GM21786 (cell line): ENCODE measurements at regions not wholly inside any gene's neighbourhood (a gene's known extent, or its start where the extent isn't known, plus 50 kb on each side); places are given as distances from the start of the nearest gene placed in this dataset.
A peak's percentile ranks its signal among the peaks of the same experiment; 100 is the strongest.
"Not testable (repeated sequence)": the region's sequence is repeated elsewhere in the genome, so short reads cannot be mapped to it uniquely, and the experiment has no call there.

Source experiments
- ATAC-seq: cut with Tn5 transposase; IDR thresholded peaks from one replicate; pipeline ENCODE4 v1.9.1; 2021; ENCODE audit not compliant: unreplicated experiment

GRCh38 chr2:39875182-39875913, 96.3 kb upstream of the THUMPD2 start:
- no peak for ATAC-seq

DNA sequence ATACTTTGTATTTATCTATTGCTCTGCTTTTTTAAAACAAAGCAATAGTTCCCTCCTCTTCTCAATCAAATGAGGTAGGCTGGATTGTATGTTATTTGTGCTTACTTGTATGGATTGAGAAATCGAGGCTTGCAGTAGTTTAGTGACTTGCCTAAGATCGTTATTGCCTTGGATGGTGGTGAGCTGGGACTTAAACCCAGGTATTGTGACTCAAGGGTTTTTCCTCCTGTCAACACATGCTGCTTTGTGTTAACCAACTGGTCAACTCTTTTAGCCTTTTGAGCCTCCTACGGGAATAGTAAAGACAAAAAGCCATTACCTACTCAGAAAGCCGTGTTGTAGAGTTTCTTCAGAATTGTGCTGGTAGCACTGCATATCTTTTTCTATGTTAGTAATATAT, 95.2 kb upstream of the THUMPD2 start:
- no peak for ATAC-seq

GRCh38 chr2:39873586-39873985, 94.5 kb upstream of the THUMPD2 start:
- no peak for ATAC-seq

DNA sequence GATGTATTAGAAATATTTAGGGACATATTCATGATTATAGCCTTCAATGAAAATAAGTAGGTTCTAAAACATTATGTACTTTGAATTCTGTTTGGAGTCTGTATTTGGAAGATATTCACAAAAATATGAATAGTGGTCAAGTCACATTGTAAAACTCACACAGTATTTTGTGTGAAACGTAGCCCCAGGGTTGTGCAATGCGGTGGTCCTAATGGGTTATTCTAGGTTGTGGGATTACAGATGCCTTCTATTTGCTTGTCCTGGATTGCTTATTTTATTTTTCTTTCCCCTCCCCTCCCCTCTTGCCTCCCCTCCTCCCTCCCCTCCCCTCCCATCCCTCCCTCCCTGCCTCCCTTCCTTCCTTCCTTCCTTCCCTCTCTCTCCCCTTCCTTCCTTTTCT, 93.7 kb upstream of the THUMPD2 start:
- no peak for ATAC-seq

DNA sequence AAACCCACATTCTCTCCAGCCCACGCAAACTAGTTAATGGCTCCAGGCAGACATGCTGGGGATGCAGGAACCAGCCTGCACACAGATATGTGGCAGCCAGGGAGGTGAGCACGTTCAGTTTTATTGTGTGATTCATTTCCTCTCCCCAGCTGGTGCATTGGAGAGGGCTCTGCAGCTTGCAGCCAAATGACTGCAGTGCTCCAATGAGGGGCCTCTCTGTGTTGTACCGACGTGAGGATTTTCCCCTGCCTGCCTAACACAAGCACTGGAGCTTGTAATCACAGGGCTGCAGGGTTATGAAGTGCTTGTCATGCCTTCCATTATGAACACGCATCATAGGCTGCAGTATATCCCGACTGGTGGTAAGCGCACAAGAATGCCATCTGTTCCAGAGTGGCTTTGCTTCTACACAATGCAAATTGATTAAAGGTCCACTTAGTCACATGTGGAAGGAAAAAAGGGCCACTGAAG, 92.3 kb upstream of the THUMPD2 start:
- ATAC-seq, result no peak

GRCh38 chr2:39870871-39871270, 91.8 kb upstream of the THUMPD2 start:
- ATAC-seq, result no peak

DNA sequence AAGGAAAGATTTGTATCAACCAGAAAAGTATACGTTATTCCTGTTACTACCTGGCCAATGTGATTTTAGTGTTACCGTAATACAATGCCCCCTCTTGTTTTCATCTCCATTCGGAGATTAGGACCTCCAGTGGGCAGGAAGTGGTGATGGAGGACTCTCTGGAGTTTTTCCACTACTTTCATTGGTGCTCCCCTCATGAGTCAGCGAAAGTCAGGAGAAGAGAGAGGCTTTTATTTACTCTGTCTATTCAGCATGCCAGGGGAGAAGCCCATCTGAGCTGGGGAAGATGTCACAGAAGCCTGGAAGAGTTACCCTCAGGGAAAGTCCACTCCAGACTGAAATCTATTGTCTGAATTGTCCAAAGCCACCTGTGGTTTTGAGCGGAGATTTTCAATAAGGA, 88.2 kb upstream of the THUMPD2 start:
- ATAC-seq, result no peak

DNA sequence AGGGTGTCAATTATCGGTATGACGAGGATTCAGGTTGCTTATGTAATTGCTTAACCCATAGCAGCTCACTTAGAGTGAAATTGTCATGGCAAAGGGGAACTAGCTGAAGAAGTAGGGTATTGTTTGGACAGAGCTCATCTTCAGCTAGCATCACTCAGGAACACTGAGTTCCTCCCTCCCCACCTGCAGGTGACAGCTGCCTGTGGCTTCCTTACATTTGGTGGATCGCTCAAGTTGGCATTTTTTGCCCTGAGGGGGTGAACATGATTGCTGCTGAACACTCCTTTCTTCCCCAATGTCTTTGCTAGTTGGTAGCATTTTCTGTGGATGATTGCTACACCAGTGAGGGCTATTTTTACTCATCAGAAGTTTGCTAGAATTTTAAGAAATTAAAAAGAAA, 86.7 kb upstream of the THUMPD2 start:
- no peak for ATAC-seq

- ATAC-seq, result not testable (repeated sequence)
Measured at GRCh38 chr2:39863672-39864071, 84.6 kb upstream of the THUMPD2 start.

- no peak for ATAC-seq
Measured at GRCh38 chr2:39860538-39860937, 81.5 kb upstream of the THUMPD2 start.

- ATAC-seq, result no peak
Measured at GRCh38 chr2:39858677-39859076, 79.6 kb upstream of the THUMPD2 start.

DNA sequence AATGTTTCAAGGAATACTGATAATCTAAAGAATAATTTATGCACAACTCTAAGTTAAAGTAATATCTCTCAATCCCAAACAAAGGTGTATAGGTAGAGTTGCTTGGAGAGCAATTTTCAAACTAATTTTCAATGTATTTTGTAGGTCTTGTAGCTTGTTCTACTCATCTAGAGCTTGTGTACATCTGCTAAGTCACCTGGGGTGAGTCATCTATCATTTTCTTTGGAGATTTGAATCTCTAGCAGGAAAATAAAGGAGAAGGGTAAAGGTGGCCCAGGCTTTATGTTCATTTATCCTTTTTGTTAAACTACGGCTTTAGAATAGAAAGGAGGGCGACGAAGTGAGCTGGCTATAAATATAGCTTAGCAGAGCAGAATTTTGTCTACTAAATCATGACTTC, 76.8 kb upstream of the THUMPD2 start:
- ATAC-seq, result no peak

GRCh38 chr2:39854771-39855170, 75.7 kb upstream of the THUMPD2 start:
- ATAC-seq, result no peak

DNA sequence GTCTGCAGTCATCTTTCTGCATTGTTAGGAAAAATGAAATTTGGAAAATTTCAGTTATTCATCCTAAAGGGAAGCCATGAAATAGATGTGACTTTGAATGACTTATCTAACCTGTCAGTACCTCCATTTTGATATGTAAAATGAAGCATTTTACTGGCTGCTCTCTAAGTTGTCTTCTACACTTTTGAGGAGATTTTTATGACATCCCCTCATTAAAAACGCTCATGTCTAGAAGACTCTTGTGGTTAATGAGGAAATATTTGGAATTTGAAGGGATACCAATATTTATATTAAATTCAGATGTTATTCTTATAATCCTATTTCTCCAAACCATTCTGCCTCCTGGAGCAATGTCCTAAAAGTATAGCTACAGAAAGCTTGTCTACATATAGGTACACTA, 73.8 kb upstream of the THUMPD2 start:
- no peak for ATAC-seq

- ATAC-seq, result peak; percentile 85
Measured at GRCh38 chr2:39851651-39852110, 72.6 kb upstream of the THUMPD2 start.

DNA sequence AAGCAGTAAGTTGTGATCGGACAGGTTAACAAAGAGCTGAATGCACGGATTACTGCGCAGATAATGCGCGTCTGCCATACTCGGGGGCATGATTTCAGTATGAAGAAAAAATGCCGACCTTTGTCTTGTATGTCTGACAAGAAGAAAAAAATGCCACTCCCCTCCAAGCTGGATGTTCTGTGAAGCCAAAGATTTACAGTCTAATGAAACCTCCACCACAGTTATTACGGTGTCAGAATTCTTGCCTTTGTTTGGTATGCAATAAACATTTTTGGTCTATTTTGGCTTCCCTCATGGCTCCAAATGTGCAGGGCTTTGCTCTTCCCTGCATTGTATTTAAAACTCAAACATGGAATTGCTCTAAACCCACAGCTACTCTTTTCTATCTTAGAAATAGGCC, 72.2 kb upstream of the THUMPD2 start:
- no peak for ATAC-seq

- no peak for ATAC-seq
Measured at GRCh38 chr2:39849982-39850526, 71.0 kb upstream of the THUMPD2 start.

DNA sequence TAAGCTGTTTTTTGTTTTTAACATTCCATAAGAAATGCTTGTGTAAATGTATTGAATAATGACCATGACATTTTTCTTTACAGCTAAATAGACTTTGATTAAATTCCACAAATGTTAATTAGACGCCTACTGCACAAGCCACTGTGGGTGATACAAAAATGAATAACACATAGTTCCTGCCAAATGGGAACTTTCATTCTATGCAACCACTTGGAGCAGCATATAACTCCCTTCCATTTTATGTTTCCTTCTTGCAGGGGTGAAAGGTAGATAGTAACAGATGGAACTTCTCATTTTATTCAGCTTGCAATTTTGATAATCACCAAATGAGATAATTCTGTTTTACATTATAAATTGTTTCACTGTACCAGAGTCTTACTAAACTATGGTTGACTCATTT, 70.0 kb upstream of the THUMPD2 start:
- no peak for ATAC-seq

- ATAC-seq, result no peak
Measured at GRCh38 chr2:39845460-39846146, 66.5 kb upstream of the THUMPD2 start.

DNA sequence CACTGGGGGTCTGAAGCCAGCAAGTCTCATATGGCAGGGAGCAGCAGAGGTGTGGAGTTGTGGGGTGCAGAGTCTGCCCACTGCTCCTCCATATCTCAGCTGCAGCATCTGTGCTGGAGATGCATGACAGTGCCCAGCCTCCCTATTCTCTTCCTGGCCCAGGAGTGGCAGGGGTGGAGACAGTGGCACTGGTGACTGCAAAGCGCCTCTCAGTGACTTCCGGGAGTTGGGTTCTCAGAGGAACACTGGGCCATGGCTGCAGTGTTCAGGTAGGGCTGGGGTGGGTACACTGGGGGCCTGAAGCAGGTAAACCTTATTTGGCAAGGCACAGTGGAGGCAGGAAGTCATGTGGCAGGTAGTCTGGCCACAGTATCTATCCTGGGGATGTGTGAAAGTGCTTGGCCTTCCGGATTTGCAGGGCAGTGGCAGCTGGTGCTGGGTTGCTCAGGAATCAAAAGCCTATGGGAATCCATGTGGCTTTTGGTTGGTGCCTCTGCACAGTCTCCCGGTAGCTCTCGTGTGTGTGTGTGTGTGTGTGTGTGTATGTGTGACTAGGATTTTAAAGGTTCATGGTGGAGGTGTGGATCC, 60.3 kb upstream of the THUMPD2 start:
- ATAC-seq, result peak; percentile 33

- no peak for ATAC-seq
Measured at GRCh38 chr2:39838589-39838988, 59.5 kb upstream of the THUMPD2 start.
